Testis (tissue), 2 donors: ENCODE measurements at regions not wholly inside any gene's neighbourhood (a gene's known extent, or its start where the extent isn't known, plus 50 kb on each side); places are given as distances from the start of the nearest gene placed in this dataset.

Experiments
- DNase-seq: peaks from one replicate; pipeline ENCODE4 v3.0.0-alpha.2; 2019
- H3K27ac ChIP-seq, 2 donors: fragments of 200-600 bp; sonication (generic); one replicate each; pipeline ENCODE4 v1.5.1; 2019
- H3K27me3 ChIP-seq: fragments of 200-600 bp; sonication (generic); one replicate; pipeline ENCODE4 v1.5.1; 2019
- H3K36me3 ChIP-seq: fragments of 200-600 bp; sonication (generic); one replicate; pipeline ENCODE4 v1.5.1; 2017; ENCODE audit warnings: low read depth; ENCODE audit errors: missing control alignments
- H3K4me1 ChIP-seq: fragments of 200-600 bp; sonication (generic); one replicate; pipeline ENCODE4 v1.5.1; 2019
- H3K4me3 ChIP-seq, 2 donors: fragments of 200-600 bp; sonication (generic); one replicate each; pipeline ENCODE4 v1.5.1; 2017 to 2019
- H3K9me3 ChIP-seq: fragments of 200-600 bp; sonication (generic); one replicate; pipeline ENCODE4 v1.5.1; 2017
- POLR2A ChIP-seq: fragments of 450-650 bp; IDR thresholded peaks from one replicate; pipeline ENCODE4 v1.6.1; 2017; ENCODE audit warnings: antibody characterized with exemption, mild to moderate bottlenecking, moderate library complexity
- WGBS, 2 donors: methylation state at CpG; one replicate each; pipeline ENCODE4 v1.1.5; 2018; 5-methylcytosine and 5-hydroxymethylcytosine counted together
- intact Hi-C: fragments of 100-400 bp; cut with DNase I; formaldehyde crosslinking; loops from one replicate; pipeline ENCODE4 v1.15.1; 2023; ENCODE audit warnings: low total_unique reads
- TF ChIP-seq, protein P1 (sequence below), 3 experiments: fragments of 450-650 bp in 2 of 3; fragments of 200-600 bp in 1 of 3; sonication (generic) in 1 of 3; IDR thresholded peaks; one replicate each; pipeline ENCODE4 v1.5.1; 2016 to 2019; ENCODE audit warnings: antibody characterized with exemption in 3 of 3, mild to moderate bottlenecking in 2 of 3, moderate library complexity in 1 of 3

DNA sequence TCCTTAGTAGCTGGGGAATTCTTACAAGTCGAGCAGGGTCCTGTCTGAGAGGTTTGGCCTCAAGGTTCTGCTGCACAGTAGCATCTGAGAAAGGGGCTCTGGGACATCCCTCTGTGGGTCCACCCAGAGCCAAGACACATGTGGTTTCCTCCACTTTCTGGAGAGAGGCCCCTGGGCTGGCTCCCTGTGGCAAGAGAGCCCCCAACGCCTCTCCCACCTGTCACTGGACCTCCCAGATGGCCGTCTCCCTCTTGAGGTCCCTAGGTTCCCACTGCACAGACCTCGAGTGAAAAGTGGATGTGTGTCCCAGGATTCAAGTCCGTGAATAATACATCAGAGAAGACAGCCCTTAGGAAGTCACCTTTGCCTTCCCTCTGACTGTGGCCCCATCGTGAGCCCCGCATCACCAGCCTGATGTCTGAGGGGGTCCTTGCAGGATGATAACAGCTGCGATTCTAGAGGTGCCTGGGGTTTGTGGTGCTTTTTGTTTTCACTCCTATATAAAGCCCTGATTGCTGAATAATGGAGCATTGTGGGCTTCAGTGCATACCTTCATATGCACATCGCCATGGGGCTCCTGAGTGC is 319.0 kb downstream of the GLRX3 start:
- intact Hi-C loops = no loop called here
- H3K27ac ChIP-seq = no peak overlapping the region
- no peaks in the 10 kb centered on the region for H3K4me1 ChIP-seq
- TF ChIP-seq, protein P1, sequence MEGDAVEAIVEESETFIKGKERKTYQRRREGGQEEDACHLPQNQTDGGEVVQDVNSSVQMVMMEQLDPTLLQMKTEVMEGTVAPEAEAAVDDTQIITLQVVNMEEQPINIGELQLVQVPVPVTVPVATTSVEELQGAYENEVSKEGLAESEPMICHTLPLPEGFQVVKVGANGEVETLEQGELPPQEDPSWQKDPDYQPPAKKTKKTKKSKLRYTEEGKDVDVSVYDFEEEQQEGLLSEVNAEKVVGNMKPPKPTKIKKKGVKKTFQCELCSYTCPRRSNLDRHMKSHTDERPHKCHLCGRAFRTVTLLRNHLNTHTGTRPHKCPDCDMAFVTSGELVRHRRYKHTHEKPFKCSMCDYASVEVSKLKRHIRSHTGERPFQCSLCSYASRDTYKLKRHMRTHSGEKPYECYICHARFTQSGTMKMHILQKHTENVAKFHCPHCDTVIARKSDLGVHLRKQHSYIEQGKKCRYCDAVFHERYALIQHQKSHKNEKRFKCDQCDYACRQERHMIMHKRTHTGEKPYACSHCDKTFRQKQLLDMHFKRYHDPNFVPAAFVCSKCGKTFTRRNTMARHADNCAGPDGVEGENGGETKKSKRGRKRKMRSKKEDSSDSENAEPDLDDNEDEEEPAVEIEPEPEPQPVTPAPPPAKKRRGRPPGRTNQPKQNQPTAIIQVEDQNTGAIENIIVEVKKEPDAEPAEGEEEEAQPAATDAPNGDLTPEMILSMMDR (IDR thresholded peaks at IDR 0.05) = no peak
- no peak for TF ChIP-seq POLR2A
- H3K4me3 ChIP-seq = no peak overlapping the region
- no peaks in the 10 kb centered on the region for H3K27me3 ChIP-seq
- no peaks in the 10 kb centered on the region for H3K9me3 ChIP-seq
- DNase-seq = no peak
- WGBS, 2 donors = 86 to 90% methylated on average over 9 of the region's 9 CpGs
- no peaks in the 10 kb centered on the region for H3K36me3 ChIP-seq

DNA sequence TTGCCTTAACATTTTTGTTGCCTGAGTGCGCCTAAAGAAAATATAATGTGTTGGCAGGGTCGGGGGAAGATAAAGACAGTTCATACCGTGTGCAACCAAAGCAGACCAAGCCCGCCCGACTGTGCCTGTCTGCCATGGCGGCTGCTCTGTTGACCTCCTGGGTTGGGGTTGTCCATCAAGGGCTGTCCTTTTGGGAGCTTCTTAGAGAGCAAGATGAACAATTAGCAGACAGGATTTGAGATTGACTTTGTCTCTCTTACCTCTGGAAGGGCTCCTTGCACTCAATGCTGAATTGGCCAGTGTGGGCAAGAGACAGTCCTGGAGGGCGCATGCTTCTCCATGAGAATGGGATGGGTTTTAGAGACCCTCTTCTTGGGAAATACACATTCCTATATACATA is 319.6 kb downstream of the GLRX3 start:
- peak; percentile 5 for DNase-seq
- Histone ChIP-seq H3K4me1 (no peaks in the 10 kb centered on the region), H3K9me3 (no peaks in the 10 kb centered on the region), H3K27ac (no peak overlapping the region), H3K27me3 (no peaks in the 10 kb centered on the region), H3K36me3 (no peaks in the 10 kb centered on the region), H3K4me3 (no peak overlapping the region)
- intact Hi-C loops = no loop called here
- TF ChIP-seq, protein P1 (IDR thresholded peaks at IDR 0.05) = no peak
- no peak for TF ChIP-seq POLR2A
- 89% methylated on average over 7 of the region's 7 CpGs for WGBS, 2 donors

DNA sequence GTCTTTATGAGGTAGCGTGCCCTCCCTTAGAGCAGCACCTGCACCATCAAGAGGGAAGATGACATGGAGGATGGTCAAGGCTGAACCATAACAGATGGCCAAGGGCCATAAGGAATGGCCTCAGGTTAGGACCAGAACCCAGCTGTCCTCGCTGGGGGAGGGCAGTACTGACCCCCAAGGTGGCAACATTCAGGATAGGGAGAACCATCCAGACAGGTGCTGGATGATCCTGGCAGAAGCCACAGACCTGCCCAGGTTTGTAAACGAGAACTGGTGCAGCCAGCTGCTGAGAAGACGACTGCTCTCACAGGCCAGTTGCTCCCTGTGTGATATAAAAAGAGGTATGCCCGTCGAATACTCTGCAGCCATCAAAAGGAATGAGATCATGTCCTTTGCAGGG is 320.4 kb downstream of the GLRX3 start:
- no peak for DNase-seq
- intact Hi-C loops = no loop called here
- H3K36me3 ChIP-seq = no peaks in the 10 kb centered on the region
- no peak overlapping the region for H3K4me3 ChIP-seq
- WGBS, 2 donors = 76 to 84% methylated on average over 6 of the region's 6 CpGs
- no peaks in the 10 kb centered on the region for H3K9me3 ChIP-seq
- H3K27me3 ChIP-seq = no peaks in the 10 kb centered on the region
- no peak for TF ChIP-seq POLR2A
- TF ChIP-seq, protein P1 (IDR thresholded peaks at IDR 0.05) = no peak
- H3K4me1 ChIP-seq = no peaks in the 10 kb centered on the region
- no peak overlapping the region for H3K27ac ChIP-seq

DNA sequence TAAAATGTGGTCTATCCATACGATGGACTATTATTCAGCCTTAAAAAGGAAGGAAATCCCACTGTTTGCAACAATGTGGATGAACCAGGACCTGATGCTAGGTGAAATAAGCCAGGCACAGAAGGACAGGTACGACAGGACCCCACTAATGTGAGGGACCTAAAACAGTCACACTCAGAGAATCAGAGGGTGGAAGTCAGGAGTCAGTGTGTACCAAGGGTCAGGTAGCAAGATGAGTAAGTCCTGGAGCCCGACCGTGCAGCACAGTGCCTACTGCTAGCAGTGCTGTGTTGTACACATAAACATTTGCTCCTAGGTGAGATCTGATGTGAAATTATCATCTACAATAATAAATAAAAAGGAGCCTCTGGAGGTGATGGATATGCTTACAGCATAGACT is 322.3 kb downstream of the GLRX3 start:
- Histone ChIP-seq H3K36me3 (no peaks in the 10 kb centered on the region), H3K27me3 (no peaks in the 10 kb centered on the region), H3K4me3 (no peak overlapping the region), H3K9me3 (no peaks in the 10 kb centered on the region), H3K27ac (no peak overlapping the region), H3K4me1 (no peaks in the 10 kb centered on the region)
- WGBS, 2 donors = 91 to 92% methylated on average over 4 of the region's 4 CpGs
- no peak for TF ChIP-seq POLR2A
- TF ChIP-seq, protein P1 (IDR thresholded peaks at IDR 0.05) = no peak
- no peak for DNase-seq
- intact Hi-C loops = no loop called here

DNA sequence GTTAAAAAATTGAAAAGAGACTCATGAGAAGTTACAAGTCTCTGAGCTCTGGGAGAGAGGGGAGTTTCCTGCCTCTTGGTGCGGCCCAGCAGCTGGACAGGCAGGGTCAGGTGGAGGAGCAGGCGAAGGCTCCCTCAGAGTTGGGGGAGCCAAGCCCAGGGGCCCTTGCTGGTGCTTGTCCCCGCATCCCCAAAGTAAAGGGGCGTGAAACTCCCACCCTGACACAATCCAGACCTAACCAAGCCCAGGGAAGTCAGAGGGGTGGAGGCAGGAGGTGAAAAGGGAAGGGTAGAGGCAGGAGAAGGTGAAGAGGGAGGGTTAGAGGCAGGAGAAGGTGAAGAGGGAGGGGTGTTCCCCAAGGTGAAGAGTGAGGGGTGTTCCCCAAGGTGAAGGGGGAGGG is 322.8 kb downstream of the GLRX3 start:
- 75 to 86% methylated on average over 4 of the region's 4 CpGs for WGBS, 2 donors
- Histone ChIP-seq H3K4me3 (no peak overlapping the region), H3K27me3 (no peaks in the 10 kb centered on the region), H3K27ac (no peak overlapping the region), H3K36me3 (no peaks in the 10 kb centered on the region), H3K4me1 (no peaks in the 10 kb centered on the region), H3K9me3 (no peaks in the 10 kb centered on the region)
- TF ChIP-seq, protein P1 (IDR thresholded peaks at IDR 0.05) = no peak
- no peak for TF ChIP-seq POLR2A
- no peak for DNase-seq
- intact Hi-C loops = no loop called here
